CD4-positive, alpha-beta T cell treated with Interleukin-2 at 100 ng/mL for 4 hours (primary cell): ENCODE measurements at regions not wholly inside any gene's neighbourhood (a gene's known extent, or its start where the extent isn't known, plus 50 kb on each side); places are given as distances from the start of the nearest gene placed in this dataset.

Experiments
- DNase-seq: peaks from one replicate; pipeline ENCODE4 v3.0.0-alpha.2; 2020; ENCODE audit warnings: low spot score

DNA sequence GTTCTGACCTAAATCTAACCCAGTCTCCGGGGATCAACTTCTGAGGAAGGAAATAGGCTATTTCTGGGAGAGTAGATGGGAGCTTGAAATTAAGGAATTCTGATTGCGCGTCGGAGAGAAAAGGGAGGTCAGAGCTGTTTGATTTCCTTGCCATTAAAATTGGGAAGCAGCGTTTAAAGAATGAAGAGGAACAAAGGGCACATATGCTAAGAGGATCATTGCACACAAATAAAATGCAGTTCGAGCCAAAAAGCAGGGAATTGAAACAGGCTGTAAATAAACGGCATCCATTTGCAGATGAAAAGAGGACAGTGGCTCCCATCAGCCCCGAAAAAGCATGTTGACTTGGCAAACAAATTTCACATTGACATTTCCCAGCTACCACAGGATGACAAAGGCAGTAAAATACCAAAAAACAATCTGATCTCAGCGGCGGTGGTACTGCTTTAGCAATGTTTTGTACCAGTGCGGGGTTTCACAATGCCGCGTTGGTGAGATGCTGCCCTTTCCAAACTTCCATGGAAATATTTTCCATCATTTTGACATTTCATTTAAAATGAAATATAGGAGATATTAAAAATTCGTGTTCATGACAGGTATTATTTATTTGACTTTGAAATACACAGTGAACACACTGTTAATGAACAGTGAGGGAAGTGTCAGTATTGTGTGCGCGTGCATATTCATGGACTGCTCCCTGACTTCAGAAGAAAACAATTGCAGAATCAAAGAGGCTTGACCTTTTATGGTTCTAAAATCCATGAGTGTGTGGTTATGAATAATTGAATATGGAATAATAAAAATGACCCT is 108.8 kb downstream of the SQOR start:
- DNase-seq = no peak

DNA sequence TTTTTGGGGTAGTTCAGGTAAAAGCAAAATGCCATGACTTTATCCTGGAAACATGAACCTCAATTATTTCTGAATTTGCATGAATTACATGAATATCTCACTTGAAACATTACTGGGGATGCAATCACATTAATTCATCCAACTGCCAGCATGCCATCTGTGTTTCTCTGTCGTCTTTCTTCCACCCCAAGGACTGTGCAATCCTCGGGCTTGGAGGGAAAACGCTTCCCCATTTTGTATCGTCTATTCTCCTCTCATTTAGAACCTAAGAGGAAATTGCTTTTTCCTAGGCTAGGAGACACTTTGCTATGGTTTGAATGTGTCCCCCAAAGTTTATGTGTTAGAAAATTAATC is 109.4 kb downstream of the SQOR start:
- DNase-seq = no peak

DNA sequence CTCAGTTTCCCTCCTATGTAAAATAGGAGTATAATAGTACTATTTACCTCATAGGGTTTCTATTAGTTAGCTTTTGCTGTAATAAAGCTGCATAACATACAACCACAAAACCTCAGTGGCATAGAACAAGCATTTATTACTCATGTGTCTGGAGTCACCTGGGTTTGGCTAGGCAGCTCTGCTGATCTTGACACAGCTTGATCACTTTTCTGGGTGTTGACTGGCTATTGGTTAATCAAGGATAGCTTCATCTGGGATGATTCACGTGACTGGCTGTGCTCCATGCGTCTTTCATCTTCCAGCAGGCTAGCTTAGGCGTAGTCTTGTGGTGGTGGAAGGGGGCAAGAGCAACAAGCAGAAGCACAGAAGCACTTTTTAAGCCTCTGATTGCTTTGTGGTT is 112.6 kb downstream of the SQOR start:
- DNase-seq = no peak

DNA sequence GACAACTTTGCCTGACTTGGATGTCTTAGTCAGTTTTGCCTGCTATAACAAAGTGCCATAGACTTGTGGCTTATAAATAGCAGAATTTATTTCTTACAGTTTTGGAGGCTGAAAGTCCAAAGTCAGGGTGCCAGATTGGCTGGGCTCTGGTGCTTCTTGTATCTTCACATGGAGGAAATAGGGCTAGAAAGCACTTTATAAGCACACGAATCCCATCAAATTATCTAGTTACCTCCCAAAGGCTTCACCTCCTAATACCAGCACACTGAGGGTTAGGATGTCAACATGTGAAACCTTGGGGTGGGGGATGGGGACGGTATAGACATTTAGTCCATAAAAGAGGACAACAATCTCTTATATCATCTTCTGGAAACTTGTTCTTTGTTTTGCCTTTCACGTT is 116.8 kb downstream of the SQOR start:
- DNase-seq = no peak

DNA sequence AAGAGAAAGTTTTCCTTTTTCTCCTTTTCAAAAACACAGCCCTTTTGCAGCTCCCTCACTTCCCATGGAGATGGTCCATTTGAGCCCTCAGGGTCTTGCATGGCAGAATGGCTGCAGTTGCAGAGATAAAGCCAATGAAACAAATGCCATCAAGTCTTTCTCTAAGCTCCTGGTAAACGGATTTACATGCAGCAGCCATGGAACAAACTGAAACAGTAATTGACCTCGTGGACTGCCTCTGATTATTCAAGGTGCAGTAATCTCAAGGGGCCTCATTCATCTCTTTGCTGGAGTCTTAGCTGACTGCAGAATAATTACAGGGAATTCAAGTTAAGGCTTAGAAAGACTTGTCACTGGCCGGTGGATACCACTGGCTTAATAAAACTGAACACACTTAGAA is 125.1 kb downstream of the SQOR start:
- DNase-seq = no peak

DNA sequence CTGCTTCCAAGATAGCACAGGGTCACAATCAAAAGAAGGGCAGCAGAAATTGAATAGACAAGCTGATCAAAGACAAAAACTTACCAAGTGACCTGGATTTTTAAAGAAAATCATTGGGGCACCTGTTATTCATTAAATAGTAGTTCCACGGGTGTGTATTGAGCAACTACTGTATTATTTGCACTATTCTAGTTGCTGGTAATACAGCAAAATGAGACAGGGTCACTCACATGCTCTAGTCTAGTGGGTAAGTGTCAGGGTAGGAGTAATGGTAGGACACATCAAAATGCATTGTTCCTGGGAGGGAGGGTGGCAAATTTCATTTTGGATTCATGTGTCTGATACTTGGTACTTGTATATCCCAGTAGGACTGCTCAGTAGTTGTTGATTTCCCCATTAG is 127.9 kb downstream of the SQOR start:
- DNase-seq = no peak

DNA sequence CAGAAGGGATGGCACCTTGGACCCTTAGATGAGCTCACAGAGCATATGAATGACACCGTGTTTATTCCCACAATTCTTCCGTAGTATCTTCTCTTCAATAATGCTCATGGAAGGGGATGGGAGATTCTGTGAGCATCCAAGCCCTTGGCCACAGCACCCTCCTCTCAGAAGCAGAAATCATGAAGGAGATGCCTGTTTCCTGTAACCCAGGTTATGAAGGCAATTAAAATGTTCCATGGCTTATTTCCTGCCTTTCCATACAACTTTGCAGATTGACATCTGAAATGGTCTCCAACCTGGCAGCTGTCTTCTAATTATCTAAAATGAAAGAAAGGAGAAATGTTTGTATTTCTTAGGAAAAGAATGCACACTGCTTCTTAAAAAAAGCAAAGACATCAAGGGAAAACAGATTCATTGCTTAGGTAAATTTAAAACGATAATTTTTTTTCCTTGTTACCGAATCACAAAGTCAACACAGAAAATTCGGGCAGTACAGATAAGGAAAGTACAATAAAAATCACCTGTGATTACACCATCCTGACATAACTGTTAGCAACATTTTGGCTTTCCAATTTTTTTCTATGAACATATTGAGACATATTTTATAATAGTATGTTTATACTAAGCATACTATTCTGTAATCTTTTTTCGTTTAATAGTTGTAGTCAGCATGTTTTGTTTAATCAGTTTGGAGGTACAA is 128.5 kb downstream of the SQOR start:
- no peak for DNase-seq

DNA sequence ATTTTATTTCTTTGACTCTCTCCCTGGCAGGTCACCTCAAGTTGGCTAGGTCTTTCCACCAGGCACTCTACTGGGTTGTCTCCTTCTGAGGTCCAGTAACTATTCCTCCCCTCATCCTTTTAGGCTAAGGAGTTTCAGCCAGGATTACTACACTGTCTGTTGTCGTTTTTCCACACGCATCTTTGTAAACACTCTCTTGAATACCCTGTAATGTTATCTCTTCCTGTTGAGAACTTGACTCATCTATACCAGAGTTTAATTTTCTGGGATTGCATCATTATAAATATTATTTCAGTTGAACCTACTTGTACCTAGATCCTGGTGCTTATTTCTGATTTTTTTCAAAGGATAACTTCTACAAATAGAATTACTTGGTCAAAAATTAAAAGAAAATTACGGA is 138.3 kb downstream of the SQOR start:
- no peak for DNase-seq

DNA sequence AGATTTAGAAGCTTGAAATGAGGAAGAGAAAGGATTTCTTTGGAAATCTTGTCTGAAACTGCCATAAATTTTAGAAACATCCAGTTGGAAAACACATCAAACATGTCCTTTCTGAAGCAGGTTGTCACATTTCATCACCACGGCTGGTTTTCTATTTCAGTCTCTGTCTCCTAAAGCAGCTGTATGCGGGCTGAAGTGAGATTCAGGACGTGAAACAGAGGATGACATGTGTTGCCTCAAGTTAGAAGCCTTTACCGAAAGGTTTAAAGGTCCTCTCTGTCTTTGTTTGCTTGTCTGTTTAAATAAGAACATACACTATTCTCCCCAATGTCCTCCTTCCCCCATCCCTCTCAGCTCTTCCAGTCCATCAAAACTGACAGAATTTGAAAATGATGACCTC is 141.9 kb downstream of the SQOR start:
- DNase-seq = no peak

DNA sequence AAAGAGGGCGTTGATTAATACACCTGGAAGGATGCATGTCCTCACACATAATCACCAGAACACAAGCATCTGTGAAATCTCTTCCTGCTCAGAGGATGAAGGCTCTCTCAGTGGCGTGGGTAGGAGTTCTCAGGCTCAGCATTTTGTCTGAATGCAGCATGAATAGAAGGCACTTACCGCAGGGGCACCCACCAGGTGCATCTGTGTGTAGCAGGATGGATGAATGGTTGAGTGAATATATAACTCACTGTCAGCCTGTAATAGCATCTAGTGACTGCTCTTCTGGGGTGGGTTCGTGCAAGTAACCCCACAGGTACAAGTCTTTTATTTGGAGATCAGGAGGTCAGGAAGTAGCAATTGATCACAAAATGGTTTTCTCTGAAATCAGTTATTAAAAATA is 143.0 kb downstream of the SQOR start:
- DNase-seq = no peak

DNA sequence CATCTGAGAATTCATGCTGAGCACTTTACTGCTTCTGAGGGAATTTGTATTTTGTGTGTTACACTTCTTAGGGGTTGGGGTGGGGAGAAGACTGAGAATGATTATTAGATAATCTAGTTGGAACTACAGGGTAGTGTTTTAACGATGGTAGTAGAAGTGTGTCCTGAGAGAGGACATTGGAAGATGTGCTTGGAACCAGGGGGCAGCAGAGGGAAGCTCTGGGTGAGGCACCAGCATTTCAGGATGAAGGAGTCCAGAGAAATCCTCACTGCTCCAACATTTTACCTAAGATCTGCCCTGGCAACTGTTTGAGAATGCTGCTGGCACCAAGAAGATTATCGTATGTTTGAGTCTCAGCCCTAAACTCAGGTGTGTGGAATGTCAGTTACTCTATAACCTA is 145.5 kb downstream of the SQOR start:
- no peak for DNase-seq

DNA sequence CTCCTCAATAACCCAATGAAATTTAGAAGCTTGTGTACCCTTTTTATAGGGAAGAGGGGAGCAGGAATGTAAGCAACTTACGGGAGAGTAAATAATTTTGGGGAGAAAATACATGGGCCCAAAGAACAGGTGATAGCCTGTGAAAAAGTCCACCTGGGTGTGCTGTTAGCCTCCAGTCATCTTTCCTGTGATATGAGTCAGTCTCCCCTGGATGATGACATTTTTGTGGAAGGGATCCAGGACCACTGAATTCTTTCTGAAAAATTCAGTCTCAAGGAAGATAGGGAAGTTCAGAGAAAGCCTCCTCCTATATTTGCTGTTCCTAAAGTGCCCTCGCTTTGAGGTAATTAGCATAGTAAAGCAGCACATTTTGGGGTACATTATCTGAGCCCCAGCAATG is 149.8 kb downstream of the SQOR start:
- no peak for DNase-seq

DNA sequence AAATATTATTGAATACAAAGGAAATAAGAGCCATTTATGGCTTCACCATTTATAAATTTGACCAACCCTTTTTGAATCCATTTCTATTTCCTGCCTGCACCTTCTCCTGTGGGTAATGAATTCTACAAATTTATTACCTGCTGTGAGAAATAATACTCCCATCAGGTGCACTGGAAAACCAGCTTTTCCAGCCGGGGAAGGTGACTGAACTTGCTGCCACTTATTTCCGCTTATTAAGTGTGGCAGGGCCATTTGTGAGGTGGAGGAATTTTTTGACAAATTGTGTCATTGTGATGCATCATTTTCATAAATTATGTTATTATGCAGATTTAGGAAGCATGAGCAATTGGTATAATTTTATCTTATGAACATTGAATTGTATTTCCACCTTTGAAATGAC is 151.1 kb downstream of the SQOR start:
- no peak for DNase-seq

DNA sequence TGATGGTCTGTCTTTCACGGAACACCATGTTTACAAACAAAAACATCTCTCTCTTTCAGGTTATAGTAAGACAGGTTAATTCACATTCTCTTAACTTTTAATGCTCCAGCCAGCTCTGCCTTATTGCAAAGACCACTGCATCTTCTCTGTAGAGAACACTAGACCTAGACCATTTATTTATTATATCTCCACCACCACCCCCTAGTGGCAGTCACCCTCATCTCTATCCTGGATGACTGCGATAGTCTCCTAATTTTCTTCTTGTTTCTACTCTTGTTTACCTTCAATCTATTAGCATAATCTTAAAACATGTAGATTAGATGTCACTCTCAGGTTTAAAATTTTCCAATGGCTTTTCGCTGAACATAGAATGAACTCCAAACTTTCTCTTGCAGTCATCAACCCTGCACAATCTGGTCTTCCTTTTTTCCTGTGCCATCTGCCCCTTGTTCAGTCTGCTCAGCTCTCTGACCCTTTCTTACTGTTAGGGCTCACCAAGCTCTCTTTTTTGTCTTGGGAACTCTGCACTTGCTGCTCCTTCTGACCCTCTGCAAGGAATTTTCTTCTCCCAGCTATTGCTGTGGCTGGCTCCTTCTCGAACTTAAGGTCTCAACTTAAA is 155.6 kb downstream of the SQOR start:
- DNase-seq = no peak

DNA sequence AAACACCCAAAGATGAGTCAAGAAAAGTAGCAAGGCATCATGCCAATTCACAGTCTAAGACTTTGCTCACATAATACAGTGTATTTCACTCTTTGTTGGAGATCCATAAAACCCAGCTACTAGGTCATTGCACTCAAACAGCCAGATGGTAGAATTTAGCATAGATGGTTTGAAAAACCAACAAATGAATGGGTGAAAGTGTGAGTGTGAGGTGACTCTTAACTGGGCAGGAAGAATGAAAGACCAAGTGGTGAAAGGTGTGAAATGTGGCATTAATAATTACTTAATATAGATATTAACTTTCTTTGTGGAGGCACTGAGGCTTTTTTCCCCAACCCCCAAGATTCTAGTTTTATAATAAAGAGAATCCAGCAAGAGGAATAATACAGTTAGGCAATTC is 159.5 kb downstream of the SQOR start:
- no peak for DNase-seq

DNA sequence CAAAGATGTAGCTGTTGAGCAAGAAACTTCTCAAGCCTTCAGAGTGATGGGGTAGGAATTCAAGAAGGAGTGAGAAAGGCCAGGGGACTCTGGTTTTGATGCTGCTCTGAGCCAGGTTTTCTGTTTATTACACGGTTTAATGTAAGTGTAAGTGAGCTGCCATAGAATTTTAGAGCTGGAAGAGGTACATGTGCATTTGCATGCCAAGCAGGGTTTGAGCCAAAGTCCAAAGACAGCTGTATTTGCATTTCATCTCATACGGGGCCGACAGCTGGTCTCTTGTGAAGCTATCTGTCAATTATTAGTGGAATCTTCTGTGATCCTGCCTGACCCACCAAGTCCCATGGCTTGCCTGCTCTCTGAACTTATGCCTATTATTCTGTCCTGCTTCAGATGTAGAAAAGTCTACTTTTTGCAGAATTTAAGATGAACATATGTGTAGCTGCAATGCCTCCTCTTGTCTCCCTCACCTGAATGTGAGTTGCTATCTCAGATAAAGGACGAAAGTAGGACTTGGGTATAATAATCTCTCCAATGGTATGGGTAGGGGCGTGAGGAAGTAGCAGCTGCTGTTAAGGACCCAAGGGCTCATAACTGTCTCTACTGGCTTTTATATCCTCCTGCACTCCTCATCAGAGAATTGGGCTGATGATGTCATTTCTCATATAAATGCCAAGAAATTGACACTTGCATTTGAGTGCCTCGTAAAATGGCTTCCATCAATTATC is 160.0 kb downstream of the SQOR start:
- DNase-seq = no peak

DNA sequence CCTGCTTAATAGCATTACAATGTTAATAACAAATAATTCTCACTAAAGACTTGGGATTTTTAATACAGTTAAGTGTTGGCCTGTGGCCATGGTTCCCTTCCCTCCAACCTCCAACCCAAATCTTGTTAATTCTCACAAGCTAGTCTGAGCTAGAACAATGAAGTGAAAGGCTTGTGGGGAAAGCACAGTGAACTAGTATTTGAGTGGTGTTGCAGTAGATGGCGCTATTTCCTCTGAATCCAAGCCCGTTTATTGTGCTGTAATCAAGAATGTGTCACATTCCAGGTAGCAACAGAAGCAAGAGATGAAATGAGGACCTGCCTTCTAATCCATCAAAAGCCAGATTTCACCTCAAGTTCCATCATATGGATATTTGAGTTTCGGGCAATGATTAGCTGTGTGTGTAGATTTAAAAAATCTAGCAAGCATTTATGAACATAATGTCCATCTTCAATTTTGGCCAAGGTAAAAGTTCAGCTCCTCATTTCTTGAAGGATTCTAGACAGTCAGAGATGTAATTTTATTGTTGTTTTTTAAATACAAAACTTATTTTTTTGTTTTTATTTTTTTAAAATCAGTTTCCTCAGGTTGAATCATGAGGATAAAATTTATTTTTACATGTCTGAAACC is 160.7 kb downstream of the SQOR start:
- no peak for DNase-seq

DNA sequence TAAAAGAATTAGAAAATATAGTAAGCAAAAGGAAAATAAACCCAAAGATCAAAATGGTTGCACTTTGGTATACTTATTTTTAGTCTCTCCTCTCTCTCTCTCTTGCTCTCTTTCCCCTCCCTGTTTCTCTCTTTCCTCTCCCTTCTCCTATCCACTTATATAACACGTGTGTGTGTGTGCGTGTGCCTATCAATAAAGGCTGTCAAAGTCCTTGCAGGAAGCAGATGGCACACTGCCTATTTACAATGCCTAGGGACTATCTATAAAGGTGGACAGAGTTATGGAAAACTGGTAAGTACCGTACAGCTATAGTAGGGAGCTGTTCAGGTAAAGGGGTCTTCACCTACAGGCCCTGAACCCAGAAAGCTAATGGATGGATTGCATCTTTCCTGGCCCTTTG is 161.6 kb downstream of the SQOR start:
- DNase-seq = no peak

DNA sequence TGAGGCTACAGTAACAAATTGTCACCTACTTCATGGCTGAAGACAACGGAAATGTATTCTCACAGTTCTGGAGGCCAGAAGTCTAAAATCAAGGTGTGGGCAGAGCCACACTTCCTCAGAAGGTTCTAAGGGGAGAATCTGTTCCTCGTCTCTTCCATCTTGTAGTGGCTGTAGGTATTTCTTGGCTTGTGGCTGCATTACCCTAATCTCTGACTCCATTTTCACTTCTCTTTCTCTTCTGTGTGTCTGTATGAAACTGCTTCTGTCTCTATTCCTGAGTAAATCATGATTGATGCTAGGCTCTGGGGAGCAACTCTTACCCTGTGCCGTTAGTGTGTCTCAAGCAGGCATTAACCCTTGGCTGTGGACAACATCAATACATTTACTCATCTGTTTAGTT is 164.7 kb downstream of the SQOR start:
- DNase-seq = no peak

DNA sequence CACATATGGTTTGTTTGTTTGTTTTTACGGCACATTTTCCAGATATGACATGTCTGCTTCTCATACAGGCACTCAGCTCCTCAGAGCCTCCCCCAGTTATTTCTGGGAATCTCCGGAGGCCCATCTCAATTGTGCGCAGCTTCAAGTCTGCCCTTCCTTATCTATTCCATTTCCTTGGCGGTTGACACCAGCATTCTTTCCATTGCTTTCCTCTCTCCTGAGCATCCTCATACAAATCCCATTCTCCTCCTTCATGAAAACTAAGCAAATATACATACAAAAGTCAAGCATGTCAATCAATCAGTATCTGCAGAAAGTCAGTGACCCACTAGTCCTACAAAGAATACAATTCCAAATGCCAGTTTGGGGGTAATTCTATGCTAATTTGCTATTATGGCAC is 166.7 kb downstream of the SQOR start:
- no peak for DNase-seq

DNA sequence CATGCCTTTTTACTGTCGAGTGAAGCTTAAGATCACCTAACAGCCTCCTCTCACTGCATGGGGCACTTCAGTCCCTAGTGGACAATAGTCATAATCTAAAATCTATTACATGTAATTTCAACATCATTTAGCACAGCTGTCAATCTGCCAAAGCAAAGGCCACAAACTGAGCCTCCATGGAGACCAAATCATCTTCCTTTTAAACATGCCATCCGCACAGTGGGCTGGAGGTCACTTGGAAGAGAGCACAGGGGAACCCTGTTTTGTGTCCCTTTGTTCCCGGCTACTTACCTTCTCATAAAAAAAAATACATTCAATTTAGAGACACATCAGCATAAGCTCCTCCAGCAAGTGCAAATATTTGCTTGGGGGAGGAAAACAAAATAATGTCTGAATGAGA is 167.3 kb downstream of the SQOR start:
- DNase-seq = no peak

DNA sequence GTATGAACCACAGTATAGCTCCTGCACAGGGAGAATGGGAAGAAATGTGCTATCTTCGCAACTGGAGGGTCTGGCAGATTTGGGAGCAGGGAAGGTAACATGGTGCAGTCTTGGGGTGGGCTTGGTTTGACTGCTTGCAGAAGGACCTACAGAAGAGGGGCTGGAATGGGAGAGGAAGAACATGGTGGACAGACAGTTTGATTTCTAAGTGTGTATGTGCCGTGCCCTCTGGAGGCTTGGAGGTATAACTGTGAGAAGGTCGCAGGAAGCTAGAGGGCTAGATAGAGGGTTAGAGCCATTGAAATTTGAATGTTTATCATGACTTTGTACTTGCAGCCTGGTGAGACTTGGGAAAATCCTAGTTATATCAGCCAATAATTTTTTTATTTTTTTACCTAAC is 169.2 kb downstream of the SQOR start:
- no peak for DNase-seq
